ENCODE measurements at regions not wholly inside any gene's neighbourhood (a gene's known extent, or its start where the extent isn't known, plus 50 kb on each side); places are given as distances from the start of the nearest gene placed in this dataset.

- TF ChIP-seq SUZ12 (IDR thresholded peaks at IDR 0.05; ENCODE audit: extremely low read depth, insufficient read depth, insufficient read length) = no peak
- TF ChIP-seq ZNF274 (IDR thresholded peaks at IDR 0.05; ENCODE audit: low read depth, low read length) = no peak
These were observed 298.2 kb downstream of the EIPR1 start for GRCh38 chr2:3079466-3079865.

Measured in NT2/D1 (cell line).